22Rv1 (cell line): ENCODE measurements at regions not wholly inside any gene's neighbourhood (a gene's known extent, or its start where the extent isn't known, plus 50 kb on each side); places are given as distances from the start of the nearest gene placed in this dataset.

Source experiments
- ZFX ChIP-seq: fragments of 450-650 bp; IDR thresholded peaks from 2 replicates; pipeline ENCODE4 v1.6.1; 2017; ENCODE audit warnings: antibody characterized with exemption, borderline replicate concordance
- TF ChIP-seq, protein P1 (sequence below): fragments of 450-650 bp; IDR thresholded peaks from 2 replicates; pipeline ENCODE4 v1.5.1; 2017; ENCODE audit warnings: mild to moderate bottlenecking

- TF ChIP-seq, protein P1, sequence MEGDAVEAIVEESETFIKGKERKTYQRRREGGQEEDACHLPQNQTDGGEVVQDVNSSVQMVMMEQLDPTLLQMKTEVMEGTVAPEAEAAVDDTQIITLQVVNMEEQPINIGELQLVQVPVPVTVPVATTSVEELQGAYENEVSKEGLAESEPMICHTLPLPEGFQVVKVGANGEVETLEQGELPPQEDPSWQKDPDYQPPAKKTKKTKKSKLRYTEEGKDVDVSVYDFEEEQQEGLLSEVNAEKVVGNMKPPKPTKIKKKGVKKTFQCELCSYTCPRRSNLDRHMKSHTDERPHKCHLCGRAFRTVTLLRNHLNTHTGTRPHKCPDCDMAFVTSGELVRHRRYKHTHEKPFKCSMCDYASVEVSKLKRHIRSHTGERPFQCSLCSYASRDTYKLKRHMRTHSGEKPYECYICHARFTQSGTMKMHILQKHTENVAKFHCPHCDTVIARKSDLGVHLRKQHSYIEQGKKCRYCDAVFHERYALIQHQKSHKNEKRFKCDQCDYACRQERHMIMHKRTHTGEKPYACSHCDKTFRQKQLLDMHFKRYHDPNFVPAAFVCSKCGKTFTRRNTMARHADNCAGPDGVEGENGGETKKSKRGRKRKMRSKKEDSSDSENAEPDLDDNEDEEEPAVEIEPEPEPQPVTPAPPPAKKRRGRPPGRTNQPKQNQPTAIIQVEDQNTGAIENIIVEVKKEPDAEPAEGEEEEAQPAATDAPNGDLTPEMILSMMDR: no peak
- TF ChIP-seq ZFX: no peak
Measured at GRCh38 chr2:144597388-144597787, 77.5 kb upstream of the ZEB2 start.
